Activated T-cell treated with anti-CD3 and anti-CD28 coated beads, Interleukin-2, amount 50 U/mL, for 4 hours (primary cell): ENCODE measurements at regions not wholly inside any gene's neighbourhood (a gene's known extent, or its start where the extent isn't known, plus 50 kb on each side); places are given as distances from the start of the nearest gene placed in this dataset.
"Not testable (repeated sequence)": the region's sequence is repeated elsewhere in the genome, so short reads cannot be mapped to it uniquely, and the experiment has no call there.

ENCODE experiments used
- ATAC-seq, 2 donors: fragments of 200-7000 bp; cut with Tn5 transposase; one replicate each; pipeline ENCODE4 v1.10.0; 2021
- DNase-seq: peaks from one replicate; pipeline ENCODE4 v3.0.0-alpha.2; 2020
- H3K27me3 Mint-ChIP-seq: one replicate; pipeline ENCODE4 v1.8.0; 2021; ENCODE audit warnings: low read depth, mixed read lengths
- H3K36me3 Mint-ChIP-seq: one replicate; pipeline ENCODE4 v1.8.0; 2022; ENCODE audit warnings: mixed read lengths; ENCODE audit not compliant: insufficient read depth
- H3K4me1 Mint-ChIP-seq: one replicate; pipeline ENCODE4 v1.8.0; 2021; ENCODE audit warnings: low read depth, mixed read lengths
- H3K4me3 Mint-ChIP-seq: one replicate; pipeline ENCODE4 v1.8.0; 2021; ENCODE audit warnings: mild to moderate bottlenecking, moderate library complexity, mixed read lengths
- H3K9me3 Mint-ChIP-seq: one replicate; pipeline ENCODE4 v1.8.0; 2021; ENCODE audit warnings: mixed read lengths

DNA sequence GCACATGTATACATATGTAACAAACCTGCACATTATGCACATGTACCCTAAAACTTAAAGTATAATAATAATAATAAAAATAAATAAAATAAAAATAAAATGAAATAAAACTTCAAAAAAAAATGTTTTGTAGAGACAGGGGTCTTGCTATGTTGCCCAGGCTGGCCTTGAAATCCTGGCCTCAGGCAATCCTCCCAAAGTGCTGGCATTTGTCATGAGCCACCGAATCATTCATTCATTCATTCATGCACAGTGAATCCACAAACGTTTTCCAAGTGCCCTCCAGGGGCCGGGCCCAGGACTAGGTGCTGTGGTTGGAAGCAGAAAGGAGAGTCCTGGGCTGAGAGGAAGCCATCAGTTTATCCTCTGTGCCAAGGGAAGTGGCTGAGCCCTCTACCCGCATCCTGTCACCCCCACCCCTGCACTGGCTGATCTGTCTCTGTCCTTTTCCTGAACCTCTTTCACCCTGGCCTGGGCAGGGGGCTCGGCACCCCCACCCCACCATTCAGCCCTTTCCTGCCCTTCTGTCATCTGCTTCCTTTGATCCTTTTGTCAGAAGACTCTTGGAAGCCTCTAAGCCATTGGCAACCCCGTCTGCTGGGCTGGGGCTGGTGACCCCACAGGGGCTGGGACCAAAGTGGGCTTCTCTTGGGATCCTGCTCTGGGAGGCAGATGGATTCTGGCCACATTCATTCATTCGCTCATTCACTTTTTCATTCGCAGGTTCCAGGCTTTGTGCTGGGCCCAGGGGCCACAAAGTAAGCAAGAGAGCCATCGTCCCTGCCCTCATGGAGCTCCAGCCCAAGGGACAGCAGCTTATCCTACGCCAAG, 84.3 kb downstream of the IGLL1 start:
- DNase-seq (no peak), ATAC-seq (no peak)
- Mint-ChIP-seq H3K9me3 (no peaks in the 10 kb centered on the region), H3K27me3 (peaks cover 5% of the 10 kb centered on the region), H3K4me1 (peaks cover 16% of the 10 kb centered on the region), H3K4me3 (no peak overlapping the region), H3K36me3 (no peaks in the 10 kb centered on the region)

DNA sequence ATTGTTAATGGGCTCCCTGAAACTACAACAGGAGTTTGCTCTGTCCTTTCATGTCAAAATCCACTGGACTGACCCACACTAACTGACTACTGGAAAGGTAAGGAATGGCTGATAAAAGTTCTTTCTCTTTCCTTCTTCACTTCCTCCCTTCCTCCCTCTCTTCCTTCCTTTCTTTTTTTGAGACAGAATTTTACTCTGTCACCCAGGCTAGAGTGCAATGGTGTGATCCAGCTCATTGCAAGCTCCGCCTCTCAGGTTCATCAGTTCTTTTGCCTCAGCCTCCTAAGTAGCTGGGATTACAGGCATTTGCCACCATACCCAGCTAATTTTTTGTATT, 85.2 kb downstream of the IGLL1 start:
- Mint-ChIP-seq H3K27me3 (peaks cover 5% of the 10 kb centered on the region), H3K4me1 (peaks cover 16% of the 10 kb centered on the region), H3K4me3 (no peak overlapping the region), H3K36me3 (no peaks in the 10 kb centered on the region), H3K9me3 (no peaks in the 10 kb centered on the region)
- ATAC-seq, result no peak
- DNase-seq, result no peak

GRCh38 chr22:23485490-23485889, 94.6 kb downstream of the IGLL1 start:
- ATAC-seq (no peak), DNase-seq (no peak)
- no peak overlapping the region for H3K4me3 Mint-ChIP-seq
- H3K4me1 Mint-ChIP-seq, result peaks cover 5% of the 10 kb centered on the region
- H3K9me3 Mint-ChIP-seq, result no peaks in the 10 kb centered on the region
- peaks cover 19% of the 10 kb centered on the region for H3K27me3 Mint-ChIP-seq
- no peaks in the 10 kb centered on the region for H3K36me3 Mint-ChIP-seq

- no peaks in the 10 kb centered on the region for H3K36me3 Mint-ChIP-seq
- no peaks in the 10 kb centered on the region for H3K9me3 Mint-ChIP-seq
- H3K27me3 Mint-ChIP-seq, result peaks cover 19% of the 10 kb centered on the region
- DNase-seq (no peak), ATAC-seq (no peak)
- peaks cover 5% of the 10 kb centered on the region for H3K4me1 Mint-ChIP-seq
- H3K4me3 Mint-ChIP-seq, result no peak overlapping the region
Measured at GRCh38 chr22:23484651-23485050, 95.4 kb downstream of the IGLL1 start.

DNA sequence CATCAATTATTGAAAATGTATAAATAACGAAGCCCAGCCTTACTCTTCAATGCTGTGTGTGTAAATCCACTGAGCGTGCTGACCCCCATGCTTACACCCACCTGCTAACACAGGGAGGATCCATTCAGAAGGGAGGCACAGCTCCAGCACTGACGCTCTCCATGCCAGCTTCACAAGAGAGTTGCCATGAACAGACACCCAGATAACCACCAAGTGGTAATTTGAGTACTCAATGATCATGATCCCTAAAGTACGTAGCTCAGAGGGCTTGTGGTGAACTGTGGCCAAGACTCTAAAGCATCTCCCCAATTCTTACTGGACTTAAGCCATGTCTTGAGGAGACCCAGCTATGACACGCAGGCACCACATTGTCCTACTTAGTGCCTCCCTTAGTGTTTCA, 98.7 kb downstream of the IGLL1 start:
- H3K9me3 Mint-ChIP-seq, result no peaks in the 10 kb centered on the region
- ATAC-seq (no peak), DNase-seq (no peak)
- no peak overlapping the region for H3K4me3 Mint-ChIP-seq
- peaks cover 21% of the 10 kb centered on the region for H3K27me3 Mint-ChIP-seq
- peaks cover 4% of the 10 kb centered on the region for H3K4me1 Mint-ChIP-seq
- H3K36me3 Mint-ChIP-seq, result no peaks in the 10 kb centered on the region

- no peak for ATAC-seq
- H3K4me3 Mint-ChIP-seq, result no peak overlapping the region
- no peaks in the 10 kb centered on the region for H3K36me3 Mint-ChIP-seq
- no peaks in the 10 kb centered on the region for H3K9me3 Mint-ChIP-seq
- H3K4me1 Mint-ChIP-seq, result peaks cover 4% of the 10 kb centered on the region
- peaks cover 14% of the 10 kb centered on the region for H3K27me3 Mint-ChIP-seq
- DNase-seq, result no peak
Measured at GRCh38 chr22:23478175-23478574, 101.9 kb downstream of the IGLL1 start.

- not testable (repeated sequence) for H3K36me3 Mint-ChIP-seq, H3K4me1 Mint-ChIP-seq, H3K4me3 Mint-ChIP-seq, H3K27me3 Mint-ChIP-seq, ATAC-seq, H3K9me3 Mint-ChIP-seq, DNase-seq
Measured at GRCh38 chr22:23474531-23474930, 105.6 kb downstream of the IGLL1 start.

GRCh38 chr22:23473901-23474300, 106.2 kb downstream of the IGLL1 start:
- H3K4me1 Mint-ChIP-seq, result peaks cover 4% of the 10 kb centered on the region
- no peak overlapping the region for H3K4me3 Mint-ChIP-seq
- peaks cover 1% of the 10 kb centered on the region for H3K27me3 Mint-ChIP-seq
- ATAC-seq (no peak), DNase-seq (no peak)
- H3K36me3 Mint-ChIP-seq, result no peaks in the 10 kb centered on the region
- no peaks in the 10 kb centered on the region for H3K9me3 Mint-ChIP-seq

- H3K9me3 Mint-ChIP-seq, ATAC-seq, DNase-seq, H3K27me3 Mint-ChIP-seq, H3K4me1 Mint-ChIP-seq, H3K36me3 Mint-ChIP-seq, H3K4me3 Mint-ChIP-seq: not testable (repeated sequence)
Measured at GRCh38 chr22:23472376-23472775, 107.7 kb downstream of the IGLL1 start.

GRCh38 chr22:23471698-23472097, 108.4 kb downstream of the IGLL1 start:
- ATAC-seq (no peak), DNase-seq (no peak)
- H3K27me3 Mint-ChIP-seq, result peaks cover 4% of the 10 kb centered on the region
- no peaks in the 10 kb centered on the region for H3K9me3 Mint-ChIP-seq
- no peaks in the 10 kb centered on the region for H3K4me1 Mint-ChIP-seq
- H3K36me3 Mint-ChIP-seq, result no peaks in the 10 kb centered on the region
- H3K4me3 Mint-ChIP-seq, result no peak overlapping the region

GRCh38 chr22:23470811-23471389, 109.2 kb downstream of the IGLL1 start:
- H3K36me3 Mint-ChIP-seq, result no peaks in the 10 kb centered on the region

GRCh38 chr22:23467721-23468294, 112.3 kb downstream of the IGLL1 start:
- Mint-ChIP-seq H3K4me3 (no peak overlapping the region), H3K36me3 (no peaks in the 10 kb centered on the region), H3K4me1 (no peaks in the 10 kb centered on the region)

More at GRCh38 chr22:23470811-23471389, 109.2 kb downstream of the IGLL1 start:
- H3K9me3 Mint-ChIP-seq, result no peaks in the 10 kb centered on the region
- peaks cover 7% of the 10 kb centered on the region for H3K27me3 Mint-ChIP-seq
- DNase-seq (no peak), ATAC-seq (no peak)
- no peak overlapping the region for H3K4me3 Mint-ChIP-seq
- H3K4me1 Mint-ChIP-seq, result no peaks in the 10 kb centered on the region

GRCh38 chr22:23466351-23466750, 113.7 kb downstream of the IGLL1 start:
- peaks cover 16% of the 10 kb centered on the region for H3K27me3 Mint-ChIP-seq
- no peaks in the 10 kb centered on the region for H3K36me3 Mint-ChIP-seq
- no peak for DNase-seq
- H3K4me1 Mint-ChIP-seq, result no peaks in the 10 kb centered on the region
- no peaks in the 10 kb centered on the region for H3K9me3 Mint-ChIP-seq
- no peak for ATAC-seq
- no peak overlapping the region for H3K4me3 Mint-ChIP-seq

More at GRCh38 chr22:23467721-23468294, 112.3 kb downstream of the IGLL1 start:
- ATAC-seq, result no peak
- no peak for DNase-seq
- Mint-ChIP-seq H3K27me3 (peaks cover 10% of the 10 kb centered on the region), H3K9me3 (no peaks in the 10 kb centered on the region)

DNA sequence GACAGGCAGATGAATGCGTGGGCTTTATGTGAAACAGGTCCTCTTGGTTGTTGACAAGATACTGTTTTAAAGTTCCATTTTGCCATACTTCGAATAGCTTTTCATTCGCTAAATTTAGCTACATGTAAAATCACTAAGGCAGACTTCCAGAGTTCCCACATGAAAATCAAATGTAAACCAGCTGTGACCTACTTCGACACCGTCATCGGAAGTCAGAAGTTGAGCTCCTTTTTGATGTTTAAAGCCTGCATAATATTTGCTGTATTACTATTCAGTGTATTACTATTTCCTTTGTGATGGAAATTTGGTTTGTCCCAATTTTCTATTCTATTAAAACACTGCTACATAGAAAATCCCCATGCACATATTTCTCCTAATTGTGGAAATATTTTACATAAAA, 115.3 kb downstream of the IGLL1 start:
- not testable (repeated sequence) for DNase-seq, H3K36me3 Mint-ChIP-seq, H3K9me3 Mint-ChIP-seq, ATAC-seq, H3K4me3 Mint-ChIP-seq, H3K4me1 Mint-ChIP-seq
- H3K27me3 Mint-ChIP-seq, result peaks cover 16% of the 10 kb centered on the region

GRCh38 chr22:23460517-23461031, 119.5 kb downstream of the IGLL1 start:
- H3K27me3 Mint-ChIP-seq, result peaks cover 37% of the 10 kb centered on the region
- DNase-seq, result not testable (repeated sequence)

More at GRCh38 chr22:23460517-23461031, 119.5 kb downstream of the IGLL1 start:
- peak in 1 of 2 donors; percentile 34 for ATAC-seq
- not testable (repeated sequence) for H3K4me1 Mint-ChIP-seq, H3K36me3 Mint-ChIP-seq, H3K9me3 Mint-ChIP-seq, H3K4me3 Mint-ChIP-seq
